ENCODE measurements at regions not wholly inside any gene's neighbourhood (a gene's known extent, or its start where the extent isn't known, plus 50 kb on each side); places are given as distances from the start of the nearest gene placed in this dataset.

DNA sequence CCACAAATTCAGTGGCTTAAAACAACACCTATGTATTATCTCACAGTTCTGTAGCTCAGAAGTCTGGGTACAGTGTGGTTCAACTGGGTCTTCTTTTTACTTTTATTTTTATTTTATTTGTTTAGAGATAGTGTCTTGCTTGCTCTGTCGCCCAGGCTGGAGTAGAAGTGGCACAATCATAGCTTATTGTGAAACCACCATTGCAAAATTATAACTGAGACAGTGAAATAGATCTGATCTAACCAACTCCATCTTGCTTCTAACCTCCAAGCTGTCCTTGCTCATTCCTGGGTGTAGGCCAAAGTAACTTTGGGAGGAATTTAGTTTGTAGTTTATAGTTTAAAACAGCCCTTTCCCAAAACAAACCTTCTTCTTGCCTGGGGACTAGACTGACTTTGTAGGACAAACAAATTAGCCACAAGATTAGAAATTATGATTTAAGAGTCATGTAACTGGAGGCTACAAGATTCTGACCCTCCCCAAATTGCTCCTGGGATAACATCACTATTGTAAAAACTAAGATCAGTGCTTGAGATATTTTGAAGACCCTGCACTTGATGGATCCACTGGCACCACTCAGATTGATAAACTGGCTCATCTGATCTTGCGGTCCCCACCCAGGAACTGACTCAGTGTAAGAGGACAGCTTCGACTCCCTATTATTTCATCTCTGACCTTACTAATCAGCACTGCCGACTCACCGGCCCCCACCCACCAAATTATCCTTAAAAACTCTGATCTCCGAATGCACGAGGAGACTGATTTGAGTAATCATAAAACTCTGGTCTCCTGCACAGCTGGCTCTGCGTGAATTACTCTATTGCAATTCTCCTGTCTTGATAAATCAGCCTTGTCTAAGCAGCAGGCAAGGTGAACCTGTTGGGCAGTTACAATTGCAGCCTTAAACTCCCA lies 193.4 kb upstream of the CDYL start:
- DNase-seq = no peak

DNA sequence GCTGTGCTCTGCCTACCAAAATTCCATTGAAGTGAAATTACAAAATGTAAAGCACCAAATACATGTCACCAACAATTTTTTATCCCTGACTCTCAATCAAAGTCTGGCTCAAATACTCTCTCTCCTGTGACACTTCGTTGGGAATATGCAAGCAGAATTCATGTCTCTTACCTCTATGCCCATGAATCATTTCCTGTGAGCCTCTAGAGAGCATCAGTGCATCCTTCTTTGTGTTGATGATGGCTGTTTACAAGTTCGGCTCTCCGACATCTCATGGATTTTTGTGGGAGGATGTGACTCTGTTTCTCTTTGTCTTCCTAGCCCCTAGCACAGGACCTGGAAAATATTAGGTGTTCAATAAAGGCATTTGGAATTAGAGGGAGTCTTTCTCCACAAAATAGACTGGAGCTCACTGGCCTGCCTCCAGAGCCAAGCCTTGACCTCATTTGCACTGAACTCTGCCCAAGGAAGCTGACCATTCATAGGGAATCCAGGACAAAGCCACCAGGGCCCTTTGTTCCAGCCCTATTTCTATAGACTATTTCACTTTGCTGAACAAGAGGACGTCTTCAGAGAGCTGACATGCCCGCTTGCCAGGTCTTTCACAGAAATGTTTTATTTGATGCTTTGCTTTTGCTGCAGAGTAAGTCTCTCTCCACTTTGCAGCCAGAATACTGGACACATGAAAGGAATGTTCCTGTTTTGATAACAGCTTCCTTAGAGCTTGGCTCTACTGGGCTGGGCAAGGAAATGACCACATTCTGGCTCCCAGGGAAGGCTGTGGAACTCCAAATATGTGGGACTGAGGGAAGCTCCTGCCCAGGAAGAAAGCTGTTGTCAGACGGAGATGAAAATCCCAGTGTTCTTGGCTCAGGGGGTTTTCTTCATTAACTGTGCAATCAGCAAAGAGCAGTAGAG lies 194.5 kb upstream of the CDYL start:
- DNase-seq = no peak

DNA sequence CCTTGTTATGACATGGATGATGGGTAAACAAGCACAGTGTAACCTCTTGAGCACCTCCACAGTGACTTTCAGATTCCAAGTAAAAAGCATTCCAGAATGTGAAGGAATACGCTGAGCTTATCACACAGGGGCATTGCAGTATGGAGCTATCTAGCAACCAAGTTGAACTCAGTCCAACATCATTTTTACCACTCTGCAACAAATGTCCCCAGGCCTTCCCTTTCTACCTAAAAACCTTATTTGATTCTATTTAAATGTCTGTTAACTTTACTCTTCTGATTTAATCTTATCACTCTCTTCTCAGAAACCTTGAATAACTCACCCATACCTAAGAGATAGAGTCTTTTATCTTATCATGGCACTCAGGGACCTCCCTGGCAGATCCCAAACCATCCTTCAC lies 195.8 kb upstream of the CDYL start:
- DNase-seq = no peak

DNA sequence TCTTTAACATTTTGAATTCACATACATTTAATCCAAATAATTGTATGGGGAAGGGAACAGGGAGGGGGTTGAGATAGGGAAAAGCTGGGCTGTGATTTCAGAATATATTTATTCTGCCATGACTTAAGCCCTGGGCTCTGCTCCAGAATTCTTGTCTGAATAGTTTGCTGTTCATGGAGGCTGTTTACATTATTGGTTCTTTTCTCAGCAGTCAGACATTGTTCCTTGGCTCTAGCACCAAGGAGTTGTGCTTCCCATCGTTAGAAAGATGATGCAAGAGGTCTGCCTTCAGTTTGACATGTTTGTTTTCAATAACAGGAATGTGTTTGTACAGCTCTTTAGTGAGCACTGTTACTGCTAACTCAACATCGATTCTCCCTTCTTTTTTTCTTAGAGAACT lies 198.8 kb upstream of the CDYL start:
- DNase-seq = no peak

DNA sequence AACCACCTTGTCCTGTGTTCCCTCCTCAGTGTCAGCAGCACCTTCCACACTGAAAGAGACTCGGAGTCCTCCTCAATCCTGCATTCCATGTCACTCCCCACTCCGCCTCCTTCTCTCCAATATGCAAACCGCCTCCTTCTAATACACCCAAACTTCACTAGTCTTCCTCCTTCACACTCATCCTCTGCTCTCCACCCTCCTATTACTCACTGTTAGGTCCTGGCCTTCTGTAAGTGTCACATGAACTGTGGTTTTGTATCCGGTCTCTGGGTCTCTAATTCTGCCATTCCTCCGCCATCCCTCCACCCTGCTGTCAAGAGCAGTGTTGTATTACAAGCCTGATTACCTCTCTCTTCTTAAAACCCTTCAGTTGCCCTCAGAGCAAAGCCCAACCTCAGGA lies 200.5 kb upstream of the CDYL start:
- no peak for DNase-seq

DNA sequence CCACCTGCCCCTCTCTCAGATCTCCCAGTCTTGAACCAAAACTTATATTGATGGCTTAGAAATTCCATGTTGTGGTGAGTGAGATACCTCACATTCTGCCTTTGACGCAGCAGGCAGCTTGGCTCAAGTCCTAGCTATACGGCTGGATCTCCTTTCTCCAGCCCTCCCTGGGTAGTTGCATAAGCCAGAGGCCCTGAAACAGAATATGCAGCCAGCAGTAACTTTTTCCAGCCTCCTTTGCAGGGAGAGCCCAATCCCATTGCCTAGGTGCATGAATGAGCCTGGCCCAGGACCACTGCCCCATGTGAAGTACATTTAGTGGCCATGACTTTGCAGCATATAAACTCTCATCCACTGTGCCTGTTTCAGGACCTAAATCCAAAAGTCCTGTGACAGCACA lies 202.2 kb upstream of the CDYL start:
- no peak for DNase-seq

DNA sequence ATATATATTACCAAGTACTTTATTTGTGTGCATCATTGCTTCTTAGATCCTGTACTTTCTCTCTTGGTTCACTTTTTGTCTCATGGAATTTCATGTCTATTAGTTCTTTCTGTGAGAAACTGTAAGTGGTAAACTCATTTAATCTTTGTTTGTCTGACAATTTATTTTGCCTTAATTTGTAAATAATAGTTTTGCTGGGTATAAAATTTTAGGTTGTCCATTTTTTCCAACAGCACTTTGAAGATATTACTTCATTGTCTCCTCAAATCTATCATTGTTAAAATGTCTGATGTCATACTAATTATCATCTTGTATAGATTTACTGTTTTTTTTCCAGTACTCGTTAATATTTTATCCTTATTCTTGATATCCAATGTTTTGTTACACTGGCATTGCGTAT lies 205.2 kb upstream of the CDYL start:
- DNase-seq = no peak

DNA sequence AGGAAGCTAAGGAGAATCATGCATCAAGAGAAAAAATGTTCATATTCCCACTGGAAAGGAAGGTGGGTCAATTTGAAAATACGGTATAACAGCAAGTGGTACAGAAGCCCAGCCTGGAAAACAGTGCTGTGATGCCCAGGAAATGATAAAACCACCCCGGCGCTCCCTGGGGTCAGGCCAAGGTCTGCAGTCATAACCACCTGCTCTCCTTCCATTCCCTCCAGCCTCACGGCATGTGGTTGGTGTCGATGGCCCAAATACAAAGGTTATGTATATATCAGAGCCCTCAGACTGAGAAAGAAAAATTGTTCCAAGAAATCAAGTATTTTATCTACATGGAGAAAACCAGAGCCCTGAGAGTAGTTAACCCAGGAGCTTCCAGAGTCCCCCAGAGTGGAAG lies 208.1 kb upstream of the CDYL start:
- DNase-seq = no peak

DNA sequence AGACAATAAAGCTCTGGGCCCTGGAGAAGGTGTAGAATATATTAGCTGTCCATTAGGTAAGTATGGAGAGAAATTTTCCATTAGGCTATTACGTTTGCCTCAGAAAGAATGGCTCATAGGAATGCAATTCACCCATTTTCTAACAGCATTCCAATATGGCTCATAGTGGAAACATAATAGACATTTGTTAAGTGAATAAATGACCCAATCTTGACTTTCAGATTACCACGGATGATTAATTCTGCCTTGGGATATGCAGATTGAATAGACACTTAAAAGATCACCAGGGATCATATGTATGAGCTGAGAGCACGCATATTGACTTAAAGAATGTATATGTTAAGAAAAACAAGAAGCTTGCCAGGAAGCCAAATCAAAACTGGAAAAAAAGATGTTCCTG lies 209.1 kb upstream of the CDYL start:
- no peak for DNase-seq

DNA sequence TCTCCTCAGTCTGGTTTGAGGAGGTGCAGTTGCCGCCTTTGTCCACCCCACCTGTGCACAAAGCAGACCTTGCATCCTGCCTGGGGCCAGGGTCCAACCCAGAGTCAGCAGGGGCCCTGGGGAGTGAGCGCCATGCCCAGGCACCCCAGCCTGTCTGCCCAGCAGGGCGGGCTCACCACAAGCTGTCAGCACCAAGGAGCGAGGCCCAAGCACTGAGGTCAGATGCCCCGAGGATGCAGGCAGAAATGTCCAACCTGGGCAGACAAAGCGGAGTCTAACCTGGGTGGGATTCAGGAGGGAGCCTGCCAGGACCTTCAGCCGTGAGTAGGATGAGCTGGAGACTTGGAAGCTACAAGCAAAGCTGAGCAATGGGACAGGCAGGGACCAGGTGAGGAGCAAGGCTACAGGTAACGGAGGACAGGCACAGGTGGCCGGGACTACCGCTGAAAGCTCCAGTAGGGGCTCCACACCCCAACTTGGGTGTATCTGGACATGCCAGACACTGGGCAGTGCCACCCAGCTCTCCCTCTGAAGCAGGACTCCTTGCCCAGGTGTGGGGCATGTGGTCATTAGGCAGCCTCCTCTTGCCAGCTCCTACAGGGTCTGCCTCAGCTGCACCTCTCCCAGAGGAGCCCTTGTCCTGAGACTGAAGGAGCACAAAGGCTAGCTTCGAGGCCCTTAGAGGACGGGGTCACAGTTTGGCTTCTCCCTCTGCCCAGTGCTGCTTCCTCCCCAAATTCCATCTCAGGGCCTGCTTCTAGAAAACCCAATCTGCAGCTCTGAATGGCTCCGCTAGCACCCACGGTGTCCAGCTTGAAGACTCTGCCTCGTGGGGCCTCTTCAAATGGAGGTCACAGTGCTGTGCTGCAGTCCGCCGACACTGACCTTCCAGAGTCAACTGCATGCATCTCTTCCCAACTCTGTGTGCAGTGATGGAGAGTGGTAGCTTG lies 210.6 kb upstream of the CDYL start:
- no peak for DNase-seq

DNA sequence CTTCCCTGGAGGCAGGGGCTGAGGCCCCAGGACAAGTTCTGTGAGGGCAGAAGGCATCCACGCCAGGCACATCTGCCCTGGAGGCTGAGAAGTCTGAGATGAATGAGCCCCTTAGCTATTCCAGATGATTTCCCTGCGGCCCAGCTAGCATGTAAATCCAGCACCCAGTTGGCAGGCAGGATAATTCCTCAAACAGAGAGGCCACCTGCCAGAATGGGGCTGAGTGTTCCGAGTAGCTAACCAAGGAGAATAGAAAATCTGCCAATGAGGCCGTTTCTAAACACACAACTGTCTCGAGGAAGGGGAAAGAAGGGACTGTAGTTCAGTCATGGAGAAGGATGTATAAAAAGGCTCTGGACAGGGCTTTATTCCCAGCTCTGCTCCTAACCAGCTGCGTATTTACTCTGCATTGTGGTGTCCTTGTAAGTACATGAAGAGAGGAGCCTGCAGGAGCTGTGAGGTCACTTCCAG lies 211.4 kb upstream of the CDYL start:
- no peak for DNase-seq

DNA sequence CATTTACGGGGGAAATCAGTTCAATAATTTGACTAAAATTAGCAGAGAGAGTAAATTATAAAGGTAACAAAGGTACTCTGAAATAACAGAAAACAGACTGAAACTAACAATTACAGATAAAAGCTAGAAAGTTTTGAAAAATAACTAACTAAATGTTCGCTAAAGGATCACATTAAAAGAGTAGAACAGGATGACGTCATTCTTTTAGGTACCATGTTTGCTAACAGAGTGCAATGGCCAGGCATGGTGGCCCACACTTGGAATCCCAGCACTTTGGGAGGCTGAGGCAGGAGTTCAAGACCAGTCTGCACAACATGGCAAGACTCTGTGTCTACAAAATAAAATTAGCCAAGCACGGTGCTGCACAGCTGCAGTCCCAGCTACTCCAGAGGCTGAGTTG lies 212.3 kb upstream of the CDYL start:
- no peak for DNase-seq

DNA sequence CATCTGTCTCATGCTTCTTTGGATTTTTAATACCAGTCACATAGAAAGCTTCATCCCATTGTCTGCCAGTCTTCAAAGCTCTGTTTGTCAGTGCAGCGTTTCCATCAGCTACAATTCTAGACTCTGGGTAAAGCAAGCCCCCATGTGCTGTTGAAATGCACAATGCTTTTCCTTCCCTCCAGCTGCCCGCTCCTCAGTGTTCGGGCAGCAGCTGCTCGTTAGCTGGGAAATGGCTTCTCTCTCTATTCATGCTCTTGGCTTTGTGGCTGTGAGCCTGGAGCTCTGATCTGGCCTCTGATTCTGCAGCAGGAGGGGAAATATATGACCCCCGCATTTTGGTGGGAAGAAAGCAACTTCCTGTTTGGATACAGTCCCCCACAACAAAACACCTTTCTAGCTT lies 213.0 kb upstream of the CDYL start:
- DNase-seq = no peak

DNA sequence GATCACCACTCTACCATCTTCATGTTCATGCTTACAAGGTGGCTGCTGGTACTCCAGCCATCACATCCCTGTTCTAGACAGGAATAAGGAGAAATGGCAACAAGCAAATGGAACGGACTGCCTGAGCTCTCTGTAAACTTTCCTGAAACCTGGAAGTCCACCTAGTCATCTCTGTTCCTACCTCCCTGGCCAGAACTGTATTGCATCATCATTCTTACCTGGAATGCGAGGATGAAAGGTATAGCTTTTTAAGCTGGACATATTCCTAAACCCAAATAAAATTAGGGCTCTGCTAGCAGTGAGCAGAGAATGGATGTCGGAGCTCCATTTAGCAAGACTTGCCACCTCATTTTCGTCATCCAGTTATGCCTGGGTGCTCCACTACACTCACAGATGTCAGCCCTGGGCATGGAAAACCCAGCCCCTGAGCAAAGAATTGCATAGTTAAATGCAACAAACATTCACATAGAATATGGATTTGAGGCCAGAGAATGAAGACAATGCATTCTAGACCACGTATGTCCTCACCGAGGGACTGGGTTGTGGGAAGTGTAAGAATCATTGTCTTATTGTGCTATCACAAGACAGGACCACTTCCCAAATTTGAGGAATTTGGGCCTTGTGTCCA lies 214.3 kb upstream of the CDYL start:
- DNase-seq = no peak

DNA sequence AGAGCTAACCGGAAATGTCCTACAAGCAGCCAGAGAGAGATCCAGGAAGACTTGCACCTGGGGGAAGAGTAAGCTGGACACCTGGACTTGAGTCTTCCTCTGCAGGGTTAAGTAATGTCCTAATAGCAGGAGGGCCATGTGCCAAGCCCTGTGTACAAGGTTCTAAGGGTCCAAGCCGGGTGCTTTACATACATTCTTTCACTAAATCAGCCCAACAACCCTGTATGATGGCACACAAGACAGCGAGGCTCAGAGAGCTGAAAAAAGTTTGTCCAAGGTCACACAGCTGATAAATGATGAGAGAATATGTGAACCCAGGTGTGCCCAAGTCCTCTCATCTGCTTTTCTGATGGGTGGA lies 215.1 kb upstream of the CDYL start:
- no peak for DNase-seq

DNA sequence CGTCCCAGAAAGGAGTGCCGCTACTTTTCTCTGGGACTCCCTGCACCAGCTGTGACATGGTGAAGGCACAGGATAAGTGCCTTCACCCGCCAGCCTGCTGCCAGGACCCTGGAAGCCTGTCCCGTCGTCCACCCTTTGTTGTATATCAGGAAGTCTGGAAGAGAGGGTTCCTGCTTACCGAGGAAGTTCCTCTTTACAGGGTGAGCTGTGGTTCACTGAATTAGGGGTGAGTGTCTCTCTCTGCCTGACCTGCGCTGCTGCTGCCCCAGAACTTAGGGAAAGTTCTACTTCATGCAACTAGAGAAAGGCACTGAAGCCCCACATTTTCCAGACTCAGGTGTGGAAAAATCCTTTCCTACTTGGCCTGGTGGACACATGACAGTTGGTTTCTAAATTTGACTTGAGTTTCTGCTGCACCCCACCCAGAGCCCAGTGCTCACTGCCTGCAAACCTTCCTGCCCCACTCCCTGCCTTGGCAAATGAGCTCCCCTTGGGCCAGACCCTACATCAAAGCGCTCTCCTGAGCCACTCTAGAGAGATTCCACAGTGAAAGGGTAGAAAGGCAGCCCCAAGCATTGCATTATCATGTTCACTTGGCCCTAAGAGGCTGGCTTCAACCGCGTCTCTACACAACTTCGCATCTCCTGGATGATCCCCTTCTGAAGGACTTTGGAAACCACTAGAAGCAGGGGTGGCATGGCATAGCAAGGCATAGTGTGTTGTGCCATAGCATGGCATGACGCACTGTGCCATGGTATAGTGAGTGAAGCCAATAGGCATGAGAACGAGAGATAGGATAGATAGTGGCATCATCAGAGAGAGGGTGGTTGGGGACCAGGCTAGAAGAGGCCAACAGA lies 215.8 kb upstream of the CDYL start:
- DNase-seq = no peak

DNA sequence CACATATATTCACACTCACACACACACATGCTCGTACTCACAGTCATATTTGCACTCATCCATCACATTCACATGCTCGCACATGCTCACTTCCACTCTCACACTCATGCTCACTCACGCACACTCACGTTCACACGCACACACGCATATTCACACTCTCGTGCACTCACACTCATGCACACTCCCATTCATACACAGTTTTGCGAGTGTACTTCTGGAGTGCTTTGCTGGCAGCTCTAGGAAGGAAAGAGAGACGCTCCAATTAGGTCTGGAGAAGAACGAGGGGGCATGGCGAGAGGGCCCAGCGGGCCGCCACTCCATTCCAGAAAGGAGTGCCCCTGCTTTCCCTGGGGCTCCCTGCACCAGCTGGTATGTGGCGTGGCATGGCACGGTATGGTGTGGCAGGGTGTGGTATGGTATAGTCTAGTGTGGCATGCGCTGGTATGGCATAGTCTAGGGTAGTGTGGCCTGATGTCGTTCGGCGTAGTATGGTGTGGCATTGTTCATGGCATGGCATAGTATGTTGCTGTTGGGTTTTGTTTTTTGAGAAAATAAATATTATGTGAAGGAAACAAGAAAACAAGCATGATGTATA lies 216.8 kb upstream of the CDYL start:
- DNase-seq = no peak

DNA sequence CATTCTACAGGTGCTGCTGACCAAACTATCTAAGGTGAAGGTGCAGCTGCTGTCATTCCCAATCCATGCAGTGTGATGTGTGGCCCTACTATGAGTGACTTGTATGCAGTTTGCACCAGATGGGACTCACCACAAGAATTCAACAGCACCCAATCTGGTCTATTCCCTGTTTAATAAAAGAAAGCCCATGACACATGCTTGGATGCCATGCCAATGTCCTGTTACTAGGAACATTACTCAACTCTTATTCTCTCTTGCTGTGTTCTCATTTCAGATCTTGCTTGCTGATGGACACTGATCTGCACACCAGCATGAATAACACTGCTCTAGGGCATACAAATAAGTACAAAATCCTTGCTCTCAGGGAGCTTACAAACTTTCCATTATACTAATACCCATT lies 221.6 kb upstream of the CDYL start:
- no peak for DNase-seq

DNA sequence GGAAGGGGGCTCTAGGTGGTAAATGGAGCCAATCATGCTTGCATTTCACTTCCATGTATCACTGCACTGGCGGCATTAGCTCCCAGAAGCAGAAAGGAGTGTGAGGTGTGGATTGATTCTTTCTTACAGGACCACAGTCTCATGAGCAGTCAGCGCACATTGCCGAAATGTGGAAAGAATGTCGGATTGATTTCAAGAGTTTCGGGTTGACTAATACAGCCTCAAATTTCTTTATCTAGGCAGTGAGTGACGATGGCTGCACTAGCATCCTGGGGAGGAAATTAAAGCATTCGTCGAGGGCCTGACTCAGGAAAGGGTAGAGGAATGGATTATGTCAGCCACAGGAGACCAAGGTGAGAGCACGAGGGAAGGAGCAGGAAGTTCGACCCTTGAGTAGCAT lies 222.8 kb upstream of the CDYL start:
- DNase-seq = no peak

DNA sequence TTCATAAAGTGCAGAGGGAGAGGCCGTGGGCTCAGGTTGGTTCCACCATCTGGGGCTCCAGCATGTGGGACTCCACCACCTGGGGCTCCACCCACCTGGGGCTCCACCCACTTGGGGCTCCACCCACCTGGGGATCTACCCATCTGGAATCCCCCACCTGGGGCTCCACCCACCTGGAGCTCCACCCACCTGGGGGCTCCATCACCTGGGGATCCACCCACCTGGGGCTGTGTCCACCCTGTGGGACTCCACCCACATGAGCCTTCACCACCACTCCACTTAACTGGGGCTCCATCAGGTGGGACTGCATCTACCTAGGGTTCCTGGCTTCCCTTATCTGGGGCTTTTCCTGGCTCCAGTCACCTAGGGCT lies 226.0 kb upstream of the CDYL start:
- DNase-seq = no peak

Measured in activated naive CD4-positive, alpha-beta T cell treated with anti-CD3 and anti-CD28 coated beads, Interleukin-2, amount 50 U/mL, for 16 hours (primary cell).